Gastroesophageal sphincter (tissue), 4 donors: ENCODE measurements at regions not wholly inside any gene's neighbourhood (a gene's known extent, or its start where the extent isn't known, plus 50 kb on each side); places are given as distances from the start of the nearest gene placed in this dataset.

Source experiments
- ATAC-seq: fragments of 150-250 bp; one replicate; pipeline ENCODE4 v1.9.1; 2016; ENCODE audit warnings: mild to moderate bottlenecking, moderate library complexity
- H3K27ac ChIP-seq, 4 donors: fragments of 200-600 bp; sonication (generic) in 3 of 4; 1 replicate in 3 of 4; 2 replicates in 1 of 4; pipeline ENCODE4 v1.5.1; 2016 to 2019
- H3K27me3 ChIP-seq: fragments of 200-600 bp; sonication (generic); one replicate; pipeline ENCODE4 v1.5.1; 2019
- H3K36me3 ChIP-seq, 2 donors: fragments of 200-600 bp; sonication (generic); one replicate each; pipeline ENCODE4 v1.5.1; 2019; ENCODE audit warnings: control low read depth in 1 of 2
- H3K4me1 ChIP-seq, 3 donors: fragments of 200-600 bp; sonication (generic); 1 replicate in 2 of 3; 2 replicates in 1 of 3; pipeline ENCODE4 v1.5.1; 2016 to 2019; ENCODE audit warnings: control low read depth in 2 of 3
- H3K4me3 ChIP-seq, 2 donors: fragments of 200-600 bp; sonication (generic); one replicate each; pipeline ENCODE4 v1.5.1; 2019; ENCODE audit warnings: mild to moderate bottlenecking in 1 of 2, moderate library complexity in 1 of 2
- H3K9me3 ChIP-seq, 3 donors: fragments of 200-600 bp; sonication (generic); one replicate each; pipeline ENCODE4 v1.5.1; 2017 to 2019; ENCODE audit warnings: control low read depth in 2 of 3
- EP300 ChIP-seq: sonication (generic); formaldehyde crosslinking; IDR thresholded peaks from one replicate; pipeline ENCODE4 v1.6.1; 2017; ENCODE audit warnings: antibody characterized with exemption, mild to moderate bottlenecking
- POLR2A ChIP-seq, 2 donors: fragments of 450-650 bp; IDR thresholded peaks; one replicate each; pipeline ENCODE4 v1.6.1; 2017; ENCODE audit warnings: antibody characterized with exemption in 2 of 2, mild to moderate bottlenecking in 2 of 2, moderate library complexity in 1 of 2
- POLR2AphosphoS5 ChIP-seq: sonication (generic); formaldehyde crosslinking; IDR thresholded peaks from one replicate; pipeline ENCODE4 v1.6.1; 2017; ENCODE audit warnings: antibody characterized with exemption
- WGBS, 2 donors: methylation state at CpG; one replicate each; pipeline ENCODE4 v1.1.5; 2018; ENCODE audit warnings: low coverage in 1 of 2; 5-methylcytosine and 5-hydroxymethylcytosine counted together
- TF ChIP-seq, protein P1 (sequence below), 4 experiments: fragments of 200-600 bp in 2 of 4; fragments of 450-650 bp in 2 of 4; sonication (generic) in 1 of 4; IDR thresholded peaks; one replicate each; pipeline ENCODE4 v1.5.1; 2017 to 2019; ENCODE audit warnings: antibody characterized with exemption in 4 of 4, mild to moderate bottlenecking in 2 of 4, moderate library complexity in 2 of 4

DNA sequence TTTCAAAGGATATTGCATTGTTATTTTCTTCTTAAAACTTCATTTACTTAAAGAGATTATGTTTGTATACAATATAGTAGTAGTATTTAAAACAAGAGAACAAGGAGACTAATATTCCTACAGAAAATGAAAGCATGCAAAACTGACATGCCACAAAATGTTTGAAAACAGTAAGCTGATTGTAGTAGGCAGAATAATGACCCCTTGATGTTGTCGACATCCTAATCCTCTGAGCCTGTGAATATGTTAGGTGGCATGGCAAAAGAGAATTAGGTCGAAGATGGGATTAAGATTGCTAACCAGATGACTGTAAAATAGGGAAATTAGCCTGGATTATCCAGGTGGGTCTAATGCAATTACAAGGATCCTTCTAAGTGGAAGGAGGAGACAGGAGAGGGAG is 522.2 kb upstream of the NR3C2 start:
- H3K27me3 ChIP-seq, result no peaks in the 10 kb centered on the region
- ATAC-seq, result no peak
- no peaks in the 10 kb centered on the region for H3K36me3 ChIP-seq
- 70 to 86% methylated on average over 2 of the region's 2 CpGs for WGBS, 2 donors
- TF ChIP-seq EP300, result no peak
- no peak for TF ChIP-seq POLR2AphosphoS5
- TF ChIP-seq POLR2A (IDR thresholded peaks at IDR 0.05), result no peak
- TF ChIP-seq, protein P1, sequence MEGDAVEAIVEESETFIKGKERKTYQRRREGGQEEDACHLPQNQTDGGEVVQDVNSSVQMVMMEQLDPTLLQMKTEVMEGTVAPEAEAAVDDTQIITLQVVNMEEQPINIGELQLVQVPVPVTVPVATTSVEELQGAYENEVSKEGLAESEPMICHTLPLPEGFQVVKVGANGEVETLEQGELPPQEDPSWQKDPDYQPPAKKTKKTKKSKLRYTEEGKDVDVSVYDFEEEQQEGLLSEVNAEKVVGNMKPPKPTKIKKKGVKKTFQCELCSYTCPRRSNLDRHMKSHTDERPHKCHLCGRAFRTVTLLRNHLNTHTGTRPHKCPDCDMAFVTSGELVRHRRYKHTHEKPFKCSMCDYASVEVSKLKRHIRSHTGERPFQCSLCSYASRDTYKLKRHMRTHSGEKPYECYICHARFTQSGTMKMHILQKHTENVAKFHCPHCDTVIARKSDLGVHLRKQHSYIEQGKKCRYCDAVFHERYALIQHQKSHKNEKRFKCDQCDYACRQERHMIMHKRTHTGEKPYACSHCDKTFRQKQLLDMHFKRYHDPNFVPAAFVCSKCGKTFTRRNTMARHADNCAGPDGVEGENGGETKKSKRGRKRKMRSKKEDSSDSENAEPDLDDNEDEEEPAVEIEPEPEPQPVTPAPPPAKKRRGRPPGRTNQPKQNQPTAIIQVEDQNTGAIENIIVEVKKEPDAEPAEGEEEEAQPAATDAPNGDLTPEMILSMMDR (IDR thresholded peaks at IDR 0.05), result no peak
- no peak overlapping the region for H3K27ac ChIP-seq
- no peak overlapping the region for H3K4me3 ChIP-seq
- no peaks in the 10 kb centered on the region for H3K4me1 ChIP-seq
- H3K9me3 ChIP-seq, result no peaks in the 10 kb centered on the region

DNA sequence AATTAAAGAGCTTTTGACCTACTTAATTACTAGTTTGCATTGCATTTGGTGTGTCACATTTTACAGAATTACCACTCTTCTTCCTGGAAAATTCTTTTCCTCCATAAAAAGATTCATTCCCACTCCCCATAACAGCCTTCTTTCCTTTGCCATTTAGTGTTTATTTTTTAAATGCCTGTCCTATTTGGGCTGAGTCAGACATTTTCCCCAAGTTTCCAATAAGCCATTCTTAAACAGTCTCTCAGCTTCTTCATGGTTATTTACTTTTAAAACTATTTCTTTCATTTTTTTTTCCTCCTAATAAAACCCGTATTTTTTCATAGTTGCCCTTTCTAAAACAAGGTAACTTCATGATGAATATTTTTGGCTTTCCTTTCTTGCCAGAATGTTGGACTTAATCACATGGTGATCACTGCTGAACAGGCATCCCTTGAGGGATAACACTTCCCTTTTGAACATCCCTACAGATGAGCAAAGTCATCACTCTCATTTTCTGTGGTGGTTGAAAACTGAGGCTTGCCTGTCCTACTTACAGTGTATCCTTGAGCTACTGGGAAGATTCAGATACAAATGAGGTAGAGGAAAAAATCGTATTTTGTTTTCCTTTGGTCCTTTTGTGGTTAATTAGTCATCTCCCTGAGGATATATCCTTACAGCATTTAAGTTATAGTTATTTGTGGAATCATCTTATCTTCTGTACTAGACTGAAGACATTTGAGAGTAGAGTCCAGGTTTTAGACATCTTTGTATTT is 520.5 kb upstream of the NR3C2 start:
- Histone ChIP-seq H3K36me3 (no peaks in the 10 kb centered on the region), H3K4me3 (no peak overlapping the region), H3K9me3 (no peaks in the 10 kb centered on the region), H3K4me1 (no peaks in the 10 kb centered on the region), H3K27me3 (no peaks in the 10 kb centered on the region), H3K27ac (no peak overlapping the region)
- WGBS, 2 donors, result 38 to 61% methylated on average over 2 of the region's 2 CpGs
- TF ChIP-seq POLR2A (IDR thresholded peaks at IDR 0.05), result no peak
- TF ChIP-seq, protein P1 (IDR thresholded peaks at IDR 0.05), result no peak
- TF ChIP-seq EP300, result no peak
- TF ChIP-seq POLR2AphosphoS5, result no peak
- ATAC-seq, result no peak

DNA sequence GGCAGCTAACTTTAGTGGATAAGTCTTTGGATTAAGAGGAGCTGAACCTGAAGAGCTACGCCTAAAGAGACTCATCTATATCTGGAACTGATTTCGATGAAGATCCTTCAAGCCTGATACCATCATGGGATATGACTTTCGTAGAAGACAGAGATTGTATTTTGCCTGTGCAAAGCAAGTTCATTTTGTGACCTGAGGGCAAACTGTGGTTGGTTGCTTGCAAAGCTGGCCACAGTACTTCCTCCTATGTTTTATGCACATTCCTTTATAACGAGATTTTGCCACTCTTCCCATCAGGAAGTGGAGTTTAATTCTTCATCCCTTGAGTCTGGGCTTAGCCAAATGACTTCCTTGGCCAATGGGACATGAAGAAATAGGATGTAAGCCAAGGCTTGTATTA is 519.3 kb upstream of the NR3C2 start:
- Histone ChIP-seq H3K27ac (no peak overlapping the region), H3K4me3 (no peak overlapping the region), H3K27me3 (no peaks in the 10 kb centered on the region), H3K4me1 (no peaks in the 10 kb centered on the region), H3K9me3 (no peaks in the 10 kb centered on the region), H3K36me3 (no peaks in the 10 kb centered on the region)
- WGBS, 2 donors, result 77 to 100% methylated on average over 3 to 4 of the region's 4 CpGs
- no peak for ATAC-seq
- TF ChIP-seq POLR2A (IDR thresholded peaks at IDR 0.05) (no peak), EP300 (no peak), POLR2AphosphoS5 (no peak)
- TF ChIP-seq, protein P1 (IDR thresholded peaks at IDR 0.05), result no peak

DNA sequence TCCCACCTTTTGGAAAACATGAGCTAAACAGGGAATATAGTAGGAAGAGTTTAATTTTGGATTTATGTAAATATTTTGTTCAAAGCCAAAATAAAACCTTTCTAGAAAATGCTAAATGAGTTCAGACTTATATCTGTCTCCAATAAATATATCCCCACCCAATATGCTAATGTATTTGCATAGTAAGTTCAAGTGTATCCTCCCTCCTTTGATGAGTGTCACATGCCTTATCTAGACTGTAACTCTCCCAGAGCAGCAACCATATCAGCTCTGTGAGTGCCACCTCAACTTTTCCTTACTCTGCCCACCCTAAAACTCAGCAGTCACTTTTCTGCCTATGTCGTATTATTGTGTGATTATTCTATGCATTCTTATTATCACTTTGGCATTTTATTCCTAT is 516.1 kb upstream of the NR3C2 start:
- no peak overlapping the region for H3K27ac ChIP-seq
- H3K4me1 ChIP-seq, result no peaks in the 10 kb centered on the region
- no peak overlapping the region for H3K4me3 ChIP-seq
- H3K36me3 ChIP-seq, result no peaks in the 10 kb centered on the region
- H3K27me3 ChIP-seq, result no peaks in the 10 kb centered on the region
- no peak for TF ChIP-seq EP300
- TF ChIP-seq, protein P1 (IDR thresholded peaks at IDR 0.05), result no peak
- no peak for TF ChIP-seq POLR2A (IDR thresholded peaks at IDR 0.05)
- no peak for TF ChIP-seq POLR2AphosphoS5
- H3K9me3 ChIP-seq, result no peaks in the 10 kb centered on the region
- no peak for ATAC-seq
- WGBS, 2 donors, result 83 to 84% methylated on average over 1 of the region's 1 CpG

DNA sequence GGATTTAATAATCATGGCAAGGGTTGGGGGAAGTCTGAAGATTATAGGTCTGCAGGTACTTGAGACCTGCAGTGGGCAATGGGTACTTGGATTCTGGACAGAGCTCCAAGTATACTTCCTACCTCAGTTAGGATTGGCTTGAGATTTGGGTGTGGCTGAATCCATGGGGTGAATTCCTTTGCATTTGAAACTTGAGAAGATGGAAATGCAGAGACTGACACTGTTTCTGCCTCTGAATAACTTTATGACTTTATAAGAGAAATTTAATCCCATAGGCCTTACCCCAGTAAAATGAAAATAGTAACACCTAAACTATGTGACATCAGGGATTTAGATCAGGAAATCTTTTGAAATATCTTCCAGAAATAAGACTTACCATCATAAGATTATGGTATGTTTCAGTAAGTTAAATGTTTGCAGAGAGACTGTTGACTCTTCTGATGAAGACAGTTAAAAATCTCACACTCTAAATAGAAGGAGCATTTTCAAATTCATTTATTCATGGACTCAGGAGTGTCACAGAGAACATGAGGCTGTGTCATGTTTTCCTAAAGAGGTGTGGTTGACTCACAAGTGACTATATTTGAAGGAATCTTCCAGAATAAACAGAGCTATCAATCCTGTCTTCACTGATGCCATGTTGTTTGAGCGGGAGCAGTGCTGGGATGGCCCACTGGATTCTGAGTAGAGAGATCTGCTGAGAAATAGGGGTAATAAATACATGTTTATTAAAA is 513.5 kb upstream of the NR3C2 start:
- H3K27me3 ChIP-seq, result no peaks in the 10 kb centered on the region
- WGBS, 2 donors, result 100% methylated on average over 1 of the region's 1 CpG
- no peak for ATAC-seq
- no peak overlapping the region for H3K27ac ChIP-seq
- TF ChIP-seq POLR2A (IDR thresholded peaks at IDR 0.05) (no peak), POLR2AphosphoS5 (no peak), EP300 (no peak)
- TF ChIP-seq, protein P1 (IDR thresholded peaks at IDR 0.05), result no peak
- H3K9me3 ChIP-seq, result no peaks in the 10 kb centered on the region
- no peaks in the 10 kb centered on the region for H3K4me1 ChIP-seq
- H3K4me3 ChIP-seq, result no peak overlapping the region
- H3K36me3 ChIP-seq, result no peaks in the 10 kb centered on the region
